Spleen (tissue), 7 donors: ENCODE measurements at regions not wholly inside any gene's neighbourhood (a gene's known extent, or its start where the extent isn't known, plus 50 kb on each side); places are given as distances from the start of the nearest gene placed in this dataset.

ENCODE experiments used
- CTCF ChIP-seq, 11 experiments: fragments of 200-600 bp in 7 of 11; fragments of 450-650 bp in 4 of 11; sonication (generic) in 4 of 11; IDR thresholded peaks in 8 of 11; conservative IDR thresholded peaks in 3 of 11; 1 replicate in 7 of 11; 2 replicates in 4 of 11; pipeline versions ENCODE4 v1.4.0 to v1.8.0; 2016 to 2021; ENCODE audit warnings: antibody characterized with exemption in 11 of 11, inconsistent platforms in 4 of 11, mild to moderate bottlenecking in 1 of 11
- POLR2A ChIP-seq, 3 donors: fragments of 450-650 bp; IDR thresholded peaks; one replicate each; pipeline ENCODE4 v1.5.1; 2017; ENCODE audit warnings: antibody characterized with exemption in 3 of 3, mild to moderate bottlenecking in 1 of 3
- donor health status: DM: no; HTN: no; CAD: no; lungs with moderate emphysema.
- donor health status: DM: no; HTN: no; CAD: no.
- donor health status: DM: no; HTN: no; CAD: no.

GRCh38 chrX:146934256-146934655 is 119.7 kb upstream of the CXorf51A start:
- TF ChIP-seq POLR2A (IDR thresholded peaks at IDR 0.05) = no peak
- no peak for TF ChIP-seq CTCF (IDR thresholded peaks at IDR 0.05 in 8 of 11, conservative IDR thresholded peaks at IDR 0.05 in 3 of 11)
